ENCODE measurements at regions not wholly inside any gene's neighbourhood (a gene's known extent, or its start where the extent isn't known, plus 50 kb on each side); places are given as distances from the start of the nearest gene placed in this dataset.
"Not testable (repeated sequence)": the region's sequence is repeated elsewhere in the genome, so short reads cannot be mapped to it uniquely, and the experiment has no call there.

DNA sequence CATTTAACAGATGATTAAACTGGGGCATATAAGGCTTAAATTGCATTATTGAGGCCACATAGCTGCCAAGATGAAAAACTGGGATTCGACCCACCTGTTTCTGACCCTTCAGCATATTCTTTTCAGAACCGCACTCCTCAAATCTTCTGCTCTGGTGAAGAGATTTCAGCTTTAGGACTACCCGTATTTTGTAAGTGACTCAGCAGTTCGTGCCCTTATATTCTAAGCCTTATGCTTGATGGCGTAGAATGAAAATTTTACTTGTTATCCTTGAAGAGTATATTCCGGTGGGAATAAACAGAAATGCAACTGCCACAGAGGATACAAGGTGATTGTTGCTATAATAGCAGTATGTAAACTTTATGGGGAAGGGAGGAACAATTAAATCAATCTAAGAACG, 657.1 kb downstream of the DOK5 start:
- 78 to 90% methylated on average over 7 of the region's 7 CpGs for WGBS, 2 experiments (ENCODE audit: insufficient coverage in 1 of 2, insufficient read length in 1 of 2)
- H3K27me3 Mint-ChIP-seq (ENCODE audit: insufficient read depth) = no peaks in the 10 kb centered on the region
- H3K27me3 ChIP-seq (ENCODE audit: control insufficient read depth, insufficient read depth, low read length, poor library complexity, severe bottlenecking) = no peaks in the 10 kb centered on the region
- H3K27ac ChIP-seq (ENCODE audit: low read depth, low read length) = no peak overlapping the region
- DNase-seq = no peak
- H3K4me1 Mint-ChIP-seq = no peaks in the 10 kb centered on the region
- H3K27ac Mint-ChIP-seq = no peak overlapping the region
- H3K9me3 ChIP-seq (ENCODE audit: control insufficient read depth, low read length) = peaks cover 11% of the 10 kb centered on the region
- TF ChIP-seq, protein P1, sequence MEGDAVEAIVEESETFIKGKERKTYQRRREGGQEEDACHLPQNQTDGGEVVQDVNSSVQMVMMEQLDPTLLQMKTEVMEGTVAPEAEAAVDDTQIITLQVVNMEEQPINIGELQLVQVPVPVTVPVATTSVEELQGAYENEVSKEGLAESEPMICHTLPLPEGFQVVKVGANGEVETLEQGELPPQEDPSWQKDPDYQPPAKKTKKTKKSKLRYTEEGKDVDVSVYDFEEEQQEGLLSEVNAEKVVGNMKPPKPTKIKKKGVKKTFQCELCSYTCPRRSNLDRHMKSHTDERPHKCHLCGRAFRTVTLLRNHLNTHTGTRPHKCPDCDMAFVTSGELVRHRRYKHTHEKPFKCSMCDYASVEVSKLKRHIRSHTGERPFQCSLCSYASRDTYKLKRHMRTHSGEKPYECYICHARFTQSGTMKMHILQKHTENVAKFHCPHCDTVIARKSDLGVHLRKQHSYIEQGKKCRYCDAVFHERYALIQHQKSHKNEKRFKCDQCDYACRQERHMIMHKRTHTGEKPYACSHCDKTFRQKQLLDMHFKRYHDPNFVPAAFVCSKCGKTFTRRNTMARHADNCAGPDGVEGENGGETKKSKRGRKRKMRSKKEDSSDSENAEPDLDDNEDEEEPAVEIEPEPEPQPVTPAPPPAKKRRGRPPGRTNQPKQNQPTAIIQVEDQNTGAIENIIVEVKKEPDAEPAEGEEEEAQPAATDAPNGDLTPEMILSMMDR (conservative IDR thresholded peaks at IDR 0.05) = no peak
- no peak overlapping the region for H3K4me3 ChIP-seq (ENCODE audit: low read length)
- no peak overlapping the region for H3K4me3 Mint-ChIP-seq
- no peaks in the 10 kb centered on the region for H3K36me3 ChIP-seq (ENCODE audit: control insufficient read depth, insufficient read depth, low read length)
- H3K36me3 Mint-ChIP-seq (ENCODE audit: low read depth) = no peaks in the 10 kb centered on the region
- no peak overlapping the region for H3K9ac ChIP-seq (ENCODE audit: extremely low read depth, low read length, poor library complexity, severe bottlenecking)
- H3K4me1 ChIP-seq (ENCODE audit: control insufficient read depth, insufficient read depth, low read length) = no peaks in the 10 kb centered on the region
- no peaks in the 10 kb centered on the region for H3K9me3 Mint-ChIP-seq

DNA sequence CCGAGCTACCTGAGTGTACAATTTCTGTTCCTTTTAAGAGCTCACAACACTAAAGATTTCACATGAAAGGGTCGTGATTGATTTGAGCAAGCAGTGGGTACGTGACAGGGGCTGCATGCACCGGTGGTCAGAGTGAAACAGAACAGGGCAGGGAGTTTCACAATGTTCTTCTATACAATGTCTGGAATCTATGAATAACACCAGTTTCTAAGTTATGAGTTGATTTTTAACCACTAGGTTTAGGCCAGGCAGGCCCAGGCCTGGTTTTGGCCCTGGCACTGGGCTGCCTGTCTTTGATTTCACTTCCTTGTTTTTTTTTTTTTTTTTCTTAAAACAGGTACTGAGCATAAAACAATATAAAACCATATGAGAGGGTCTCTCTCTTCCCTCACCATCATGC, 642.2 kb downstream of the DOK5 start:
- H3K4me3 ChIP-seq (ENCODE audit: low read length); H3K4me1 Mint-ChIP-seq; H3K36me3 ChIP-seq (ENCODE audit: control insufficient read depth, insufficient read depth, low read length); H3K4me1 ChIP-seq (ENCODE audit: control insufficient read depth, insufficient read depth, low read length); H3K27me3 ChIP-seq (ENCODE audit: control insufficient read depth, insufficient read depth, low read length, poor library complexity, severe bottlenecking); H3K9me3 ChIP-seq (ENCODE audit: control insufficient read depth, low read length); H3K4me3 Mint-ChIP-seq; H3K9ac ChIP-seq (ENCODE audit: extremely low read depth, low read length, poor library complexity, severe bottlenecking); H3K27ac ChIP-seq (ENCODE audit: low read depth, low read length); H3K9me3 Mint-ChIP-seq; DNase-seq; H3K36me3 Mint-ChIP-seq (ENCODE audit: low read depth); H3K27ac Mint-ChIP-seq; H3K27me3 Mint-ChIP-seq (ENCODE audit: insufficient read depth): not testable (repeated sequence)
- 77 to 100% methylated on average over 2 to 4 of the region's 4 CpGs for WGBS, 2 experiments (ENCODE audit: insufficient coverage in 1 of 2, insufficient read length in 1 of 2)

DNA sequence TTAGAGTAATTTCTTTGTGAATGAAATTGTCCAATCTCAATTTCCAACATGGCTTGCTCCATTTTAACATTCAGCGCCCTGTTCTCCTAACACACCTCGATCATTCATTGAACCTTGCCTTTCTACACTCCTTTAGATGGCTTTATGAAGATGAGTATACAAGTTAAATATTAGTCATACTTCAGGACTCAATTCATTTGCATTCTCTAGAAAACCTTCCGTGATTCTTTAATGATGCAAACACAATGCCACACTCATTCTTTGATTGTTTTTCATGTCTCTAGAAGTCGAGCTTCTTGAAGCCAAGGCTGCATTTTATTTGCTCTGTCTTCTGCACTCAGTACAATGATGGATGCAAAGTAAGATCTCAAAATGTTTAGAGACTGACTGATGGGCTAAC, 641.2 kb downstream of the DOK5 start:
- Mint-ChIP-seq H3K36me3 (ENCODE audit: low read depth) (no peaks in the 10 kb centered on the region), H3K4me3 (no peak overlapping the region), H3K9me3 (no peaks in the 10 kb centered on the region), H3K27me3 (ENCODE audit: insufficient read depth) (no peaks in the 10 kb centered on the region), H3K27ac (no peak overlapping the region), H3K4me1 (no peaks in the 10 kb centered on the region)
- H3K27ac ChIP-seq (ENCODE audit: low read depth, low read length) = no peak overlapping the region
- 56 to 73% methylated on average over 2 of the region's 4 CpGs for WGBS, 2 experiments (ENCODE audit: insufficient coverage in 1 of 2, insufficient read length in 1 of 2)
- no peak overlapping the region for H3K4me3 ChIP-seq (ENCODE audit: low read length)
- H3K9ac ChIP-seq (ENCODE audit: extremely low read depth, low read length, poor library complexity, severe bottlenecking) = no peak overlapping the region
- TF ChIP-seq, protein P1 (conservative IDR thresholded peaks at IDR 0.05) = no peak
- H3K4me1 ChIP-seq (ENCODE audit: control insufficient read depth, insufficient read depth, low read length) = no peaks in the 10 kb centered on the region
- peaks cover 10% of the 10 kb centered on the region for H3K9me3 ChIP-seq (ENCODE audit: control insufficient read depth, low read length)
- H3K27me3 ChIP-seq (ENCODE audit: control insufficient read depth, insufficient read depth, low read length, poor library complexity, severe bottlenecking) = no peaks in the 10 kb centered on the region
- H3K36me3 ChIP-seq (ENCODE audit: control insufficient read depth, insufficient read depth, low read length) = no peaks in the 10 kb centered on the region
- no peak for DNase-seq

DNA sequence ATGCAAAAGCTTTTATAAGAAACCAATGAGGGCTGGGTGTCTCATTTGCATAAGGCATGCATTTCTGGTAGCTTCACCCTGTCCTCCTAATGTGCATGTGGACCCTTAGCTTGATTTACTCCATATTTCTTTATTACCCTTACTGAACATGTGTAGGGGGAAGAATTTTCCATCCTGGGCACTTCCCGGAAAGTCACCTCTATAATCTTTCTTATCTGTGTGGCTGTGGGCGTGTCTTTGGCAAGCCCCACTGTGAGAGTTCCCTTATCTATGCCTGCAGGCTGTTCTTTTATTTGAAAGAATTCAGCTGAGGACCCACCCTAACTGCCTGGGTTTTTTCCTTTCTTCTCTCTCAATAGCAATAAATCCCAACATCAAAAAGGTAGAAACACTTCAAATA, 627.8 kb downstream of the DOK5 start:
- peak overlapping the region; percentile 59 for H3K4me3 ChIP-seq (ENCODE audit: low read length)
- WGBS, 2 experiments (ENCODE audit: insufficient coverage in 1 of 2, insufficient read length in 1 of 2) = 57 to 75% methylated on average over 1 to 2 of the region's 2 CpGs
- no peaks in the 10 kb centered on the region for H3K27me3 Mint-ChIP-seq (ENCODE audit: insufficient read depth)
- no peak overlapping the region for H3K9ac ChIP-seq (ENCODE audit: extremely low read depth, low read length, poor library complexity, severe bottlenecking)
- H3K4me1 Mint-ChIP-seq = no peaks in the 10 kb centered on the region
- no peaks in the 10 kb centered on the region for H3K4me1 ChIP-seq (ENCODE audit: control insufficient read depth, insufficient read depth, low read length)
- no peak overlapping the region for H3K4me3 Mint-ChIP-seq
- no peaks in the 10 kb centered on the region for H3K27me3 ChIP-seq (ENCODE audit: control insufficient read depth, insufficient read depth, low read length, poor library complexity, severe bottlenecking)
- peaks cover 55% of the 10 kb centered on the region for H3K9me3 Mint-ChIP-seq
- no peak overlapping the region for H3K27ac ChIP-seq (ENCODE audit: low read depth, low read length)
- no peak overlapping the region for H3K27ac Mint-ChIP-seq
- peak; percentile 43 for DNase-seq
- H3K9me3 ChIP-seq (ENCODE audit: control insufficient read depth, low read length) = peaks cover 60% of the 10 kb centered on the region
- H3K36me3 Mint-ChIP-seq (ENCODE audit: low read depth) = peaks cover 13% of the 10 kb centered on the region
- TF ChIP-seq, protein P1 (conservative IDR thresholded peaks at IDR 0.05) = no peak
- no peaks in the 10 kb centered on the region for H3K36me3 ChIP-seq (ENCODE audit: control insufficient read depth, insufficient read depth, low read length)

Data from endodermal cell (in vitro differentiated cells).